ENCODE measurements at regions not wholly inside any gene's neighbourhood (a gene's known extent, or its start where the extent isn't known, plus 50 kb on each side); places are given as distances from the start of the nearest gene placed in this dataset.

DNA sequence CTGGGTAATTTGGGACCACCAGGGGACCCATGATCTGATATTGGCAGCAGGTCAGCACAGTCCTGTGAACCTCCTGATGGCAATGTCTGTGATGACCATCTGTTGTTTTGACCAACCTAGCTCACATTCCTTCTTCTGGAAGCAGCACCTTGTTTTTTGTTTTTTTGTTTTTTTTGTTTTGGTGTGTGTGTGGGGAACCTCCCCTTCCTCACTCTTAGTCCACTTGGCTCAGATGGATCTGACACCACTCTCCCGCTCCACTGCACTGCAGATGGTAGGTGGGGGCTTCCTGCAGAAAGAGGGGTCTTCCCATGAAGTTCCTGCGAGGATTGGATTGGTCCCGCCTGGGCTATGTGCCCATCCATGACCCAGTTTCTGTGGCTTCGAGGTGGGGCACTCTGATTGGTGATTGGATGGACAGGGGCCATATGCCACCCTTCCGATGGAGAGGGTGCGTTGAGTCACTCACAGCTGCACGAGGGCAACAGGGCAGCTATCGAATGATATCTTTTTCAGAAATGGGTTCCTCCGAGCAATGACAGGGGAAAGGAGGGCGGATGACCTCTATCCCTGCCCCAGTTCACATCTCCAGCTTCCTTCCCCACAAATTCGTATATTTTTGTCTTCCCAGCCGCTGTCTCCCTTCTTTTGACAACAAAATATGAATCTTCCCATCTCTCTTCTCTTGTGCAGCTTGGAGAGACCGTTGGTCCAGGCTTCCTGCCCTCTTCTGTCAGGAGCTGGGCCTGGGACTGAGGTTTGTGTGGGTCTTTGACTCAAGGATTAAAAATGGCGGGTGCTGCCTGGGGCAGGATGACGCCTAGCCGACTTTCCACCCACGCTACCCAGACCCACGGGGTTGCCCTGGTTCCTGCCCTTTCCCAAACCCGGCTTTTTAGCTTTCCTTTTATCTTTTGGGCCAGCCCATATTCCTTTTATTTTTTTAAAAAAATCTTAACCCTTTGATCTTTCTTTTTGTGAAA is 132.1 kb upstream of the KCNG1 start:
- no peaks in the 10 kb centered on the region for H3K27me3 ChIP-seq (ENCODE audit: low read length)
- no peaks in the 10 kb centered on the region for H3K79me2 ChIP-seq (ENCODE audit: insufficient read depth, low read length)
- H3K27ac ChIP-seq (ENCODE audit: low read depth, low read length), result no peak overlapping the region
- no peak overlapping the region for H3K4me2 ChIP-seq (ENCODE audit: low read depth, low read length, poor library complexity, severe bottlenecking)
- no peak overlapping the region for H2AFZ ChIP-seq (ENCODE audit: low read depth, low read length, severe bottlenecking)
- TF ChIP-seq EZH2phosphoT487 (conservative IDR thresholded peaks at IDR 0.05; ENCODE audit: low read length), result no peak
- no peaks in the 10 kb centered on the region for H3K36me3 ChIP-seq (ENCODE audit: low read length)
- no peaks in the 10 kb centered on the region for H4K20me1 ChIP-seq (ENCODE audit: low read depth, low read length)
- no peaks in the 10 kb centered on the region for H3F3A ChIP-seq (ENCODE audit: insufficient read depth)
- no peak overlapping the region for H3K4me3 ChIP-seq (ENCODE audit: insufficient read depth, low read length, poor library complexity, severe bottlenecking)
- no peak overlapping the region for H3K9ac ChIP-seq (ENCODE audit: low read length)
- no peaks in the 10 kb centered on the region for H3K9me2 ChIP-seq (replicated peaks; ENCODE audit: insufficient read depth, low read length)
- no peaks in the 10 kb centered on the region for H3K9me3 ChIP-seq (ENCODE audit: insufficient read depth, low read length)

- no peak overlapping the region for H3K4me3 ChIP-seq (ENCODE audit: insufficient read depth, low read length, poor library complexity, severe bottlenecking)
- no peaks in the 10 kb centered on the region for H3K9me2 ChIP-seq (replicated peaks; ENCODE audit: insufficient read depth, low read length)
- H3K27me3 ChIP-seq (ENCODE audit: low read length), result no peaks in the 10 kb centered on the region
- no peak overlapping the region for H3K27ac ChIP-seq (ENCODE audit: low read depth, low read length)
- H3K9ac ChIP-seq (ENCODE audit: low read length), result no peak overlapping the region
- no peak for TF ChIP-seq EZH2phosphoT487 (conservative IDR thresholded peaks at IDR 0.05; ENCODE audit: low read length)
- TF ChIP-seq, protein P1, sequence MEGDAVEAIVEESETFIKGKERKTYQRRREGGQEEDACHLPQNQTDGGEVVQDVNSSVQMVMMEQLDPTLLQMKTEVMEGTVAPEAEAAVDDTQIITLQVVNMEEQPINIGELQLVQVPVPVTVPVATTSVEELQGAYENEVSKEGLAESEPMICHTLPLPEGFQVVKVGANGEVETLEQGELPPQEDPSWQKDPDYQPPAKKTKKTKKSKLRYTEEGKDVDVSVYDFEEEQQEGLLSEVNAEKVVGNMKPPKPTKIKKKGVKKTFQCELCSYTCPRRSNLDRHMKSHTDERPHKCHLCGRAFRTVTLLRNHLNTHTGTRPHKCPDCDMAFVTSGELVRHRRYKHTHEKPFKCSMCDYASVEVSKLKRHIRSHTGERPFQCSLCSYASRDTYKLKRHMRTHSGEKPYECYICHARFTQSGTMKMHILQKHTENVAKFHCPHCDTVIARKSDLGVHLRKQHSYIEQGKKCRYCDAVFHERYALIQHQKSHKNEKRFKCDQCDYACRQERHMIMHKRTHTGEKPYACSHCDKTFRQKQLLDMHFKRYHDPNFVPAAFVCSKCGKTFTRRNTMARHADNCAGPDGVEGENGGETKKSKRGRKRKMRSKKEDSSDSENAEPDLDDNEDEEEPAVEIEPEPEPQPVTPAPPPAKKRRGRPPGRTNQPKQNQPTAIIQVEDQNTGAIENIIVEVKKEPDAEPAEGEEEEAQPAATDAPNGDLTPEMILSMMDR (IDR thresholded peaks at IDR 0.05; ENCODE audit: insufficient read depth, low read length, poor library complexity, severe bottlenecking), result no peak
- no peaks in the 10 kb centered on the region for H3F3A ChIP-seq (ENCODE audit: insufficient read depth)
- no peak overlapping the region for H3K4me2 ChIP-seq (ENCODE audit: low read depth, low read length, poor library complexity, severe bottlenecking)
- H3K36me3 ChIP-seq (ENCODE audit: low read length), result no peaks in the 10 kb centered on the region
- H2AFZ ChIP-seq (ENCODE audit: low read depth, low read length, severe bottlenecking), result no peak overlapping the region
- no peaks in the 10 kb centered on the region for H4K20me1 ChIP-seq (ENCODE audit: low read depth, low read length)
- no peaks in the 10 kb centered on the region for H3K9me3 ChIP-seq (ENCODE audit: insufficient read depth, low read length)
- no peaks in the 10 kb centered on the region for H3K79me2 ChIP-seq (ENCODE audit: insufficient read depth, low read length)
Observed at GRCh38 chr20:51153867-51154707, 131.2 kb upstream of the KCNG1 start.

DNA sequence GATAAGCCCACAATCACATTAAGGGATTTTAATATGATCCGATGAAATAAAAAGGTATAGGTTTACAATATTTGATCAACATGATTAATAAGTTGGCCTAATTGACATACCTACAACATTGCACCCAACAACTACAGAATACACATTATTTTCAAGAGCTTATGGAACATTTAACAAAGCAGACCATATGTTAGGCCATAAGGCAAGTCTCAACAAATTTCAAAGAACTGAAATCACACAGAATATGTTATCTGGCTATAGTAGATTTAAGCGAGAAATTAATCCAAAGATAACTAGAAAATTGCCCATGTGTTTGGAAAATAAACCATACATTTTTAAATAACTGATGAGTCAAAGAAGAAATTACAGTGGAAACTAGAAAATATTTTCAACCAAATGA is 126.0 kb upstream of the KCNG1 start:
- Histone ChIP-seq H3K36me3 (ENCODE audit: low read length) (no peaks in the 10 kb centered on the region), H3K79me2 (ENCODE audit: insufficient read depth, low read length) (no peaks in the 10 kb centered on the region), H3K9ac (ENCODE audit: low read length) (no peak overlapping the region), H4K20me1 (ENCODE audit: low read depth, low read length) (no peaks in the 10 kb centered on the region), H3K27me3 (ENCODE audit: low read length) (no peaks in the 10 kb centered on the region; the same call in 1 of the 2 replicates), H3K9me2 (replicated peaks; ENCODE audit: insufficient read depth, low read length) (no peaks in the 10 kb centered on the region), H3F3A (ENCODE audit: insufficient read depth) (no peaks in the 10 kb centered on the region), H2AFZ (ENCODE audit: low read depth, low read length, severe bottlenecking) (no peak overlapping the region), H3K4me3 (ENCODE audit: insufficient read depth, low read length, poor library complexity, severe bottlenecking) (no peak overlapping the region), H3K9me3 (ENCODE audit: insufficient read depth, low read length) (no peaks in the 10 kb centered on the region), H3K4me2 (ENCODE audit: low read depth, low read length, poor library complexity, severe bottlenecking) (no peak overlapping the region), H3K27ac (ENCODE audit: low read depth, low read length) (no peak overlapping the region)
- TF ChIP-seq EZH2phosphoT487 (conservative IDR thresholded peaks at IDR 0.05; ENCODE audit: low read length), result no peak
- TF ChIP-seq, protein P1 (IDR thresholded peaks at IDR 0.05; ENCODE audit: insufficient read depth, low read length, poor library complexity, severe bottlenecking), result no peak

Measured in SU-DHL-6 (cell line).